OCI-LY7 (cell line): ENCODE measurements at regions not wholly inside any gene's neighbourhood (a gene's known extent, or its start where the extent isn't known, plus 50 kb on each side); places are given as distances from the start of the nearest gene placed in this dataset.
A peak's percentile ranks its signal among the peaks of the same experiment; 100 is the strongest.

Source experiments
- EZH2phosphoT487 ChIP-seq: fragments of 200-600 bp; sonication (generic); IDR thresholded peaks from 2 replicates; pipeline ENCODE4 v1.6.1; 2018; ENCODE audit warnings: low read depth, borderline replicate concordance, mild to moderate bottlenecking, mixed run types, antibody characterized with exemption, low read length, moderate library complexity, mixed read lengths
- TF ChIP-seq, protein P1 (sequence below): fragments of 200-600 bp; sonication (generic); conservative IDR thresholded peaks from 2 replicates; pipeline ENCODE4 v1.5.1; 2014; ENCODE audit warnings: mild to moderate bottlenecking, antibody characterized with exemption, low read length, moderate library complexity, mixed read lengths

DNA sequence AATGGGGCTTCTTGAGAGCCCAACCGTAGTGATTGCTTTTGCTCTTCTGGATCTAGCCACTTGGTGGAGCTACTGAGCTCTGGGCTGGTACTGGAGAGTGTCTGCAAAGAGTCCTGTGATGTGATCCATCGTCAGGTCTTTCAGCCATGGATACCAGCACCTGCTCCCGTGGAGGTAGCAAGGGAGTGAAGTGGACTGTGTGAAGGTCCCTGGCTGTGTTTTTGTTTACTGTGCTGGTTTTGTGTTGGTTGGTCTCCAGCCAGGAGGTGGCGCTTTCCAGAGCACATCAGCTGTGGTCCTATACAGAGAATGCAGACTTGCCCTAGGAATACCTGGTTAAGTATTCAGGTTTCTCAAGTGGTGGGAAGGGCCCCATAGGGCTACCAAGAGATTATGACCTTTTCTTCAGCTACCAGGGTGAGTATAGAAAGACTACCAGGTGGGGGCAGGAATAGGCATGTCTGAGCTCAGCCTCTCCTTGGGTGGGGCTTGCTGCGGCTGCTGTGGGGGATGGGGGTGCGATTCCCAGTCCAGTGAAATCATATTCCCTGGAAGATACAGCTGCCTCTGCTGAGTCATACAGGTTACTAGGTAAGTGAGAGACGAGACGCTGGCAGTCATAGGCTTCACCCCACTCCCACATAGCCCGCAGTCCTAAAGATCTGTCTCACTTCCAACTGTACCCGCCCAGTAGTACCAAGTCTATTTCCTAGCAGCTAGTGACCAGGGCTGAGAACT, 733.7 kb downstream of the ZNF385D start:
- TF ChIP-seq, protein P1, sequence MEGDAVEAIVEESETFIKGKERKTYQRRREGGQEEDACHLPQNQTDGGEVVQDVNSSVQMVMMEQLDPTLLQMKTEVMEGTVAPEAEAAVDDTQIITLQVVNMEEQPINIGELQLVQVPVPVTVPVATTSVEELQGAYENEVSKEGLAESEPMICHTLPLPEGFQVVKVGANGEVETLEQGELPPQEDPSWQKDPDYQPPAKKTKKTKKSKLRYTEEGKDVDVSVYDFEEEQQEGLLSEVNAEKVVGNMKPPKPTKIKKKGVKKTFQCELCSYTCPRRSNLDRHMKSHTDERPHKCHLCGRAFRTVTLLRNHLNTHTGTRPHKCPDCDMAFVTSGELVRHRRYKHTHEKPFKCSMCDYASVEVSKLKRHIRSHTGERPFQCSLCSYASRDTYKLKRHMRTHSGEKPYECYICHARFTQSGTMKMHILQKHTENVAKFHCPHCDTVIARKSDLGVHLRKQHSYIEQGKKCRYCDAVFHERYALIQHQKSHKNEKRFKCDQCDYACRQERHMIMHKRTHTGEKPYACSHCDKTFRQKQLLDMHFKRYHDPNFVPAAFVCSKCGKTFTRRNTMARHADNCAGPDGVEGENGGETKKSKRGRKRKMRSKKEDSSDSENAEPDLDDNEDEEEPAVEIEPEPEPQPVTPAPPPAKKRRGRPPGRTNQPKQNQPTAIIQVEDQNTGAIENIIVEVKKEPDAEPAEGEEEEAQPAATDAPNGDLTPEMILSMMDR, result peak; percentile 71
- no peak for TF ChIP-seq EZH2phosphoT487
